IMR-90 (cell line): ENCODE measurements at regions not wholly inside any gene's neighbourhood (a gene's known extent, or its start where the extent isn't known, plus 50 kb on each side); places are given as distances from the start of the nearest gene placed in this dataset.

ENCODE experiments used
- CEBPB ChIP-seq: IDR thresholded peaks from 2 replicates; pipeline ENCODE4 v1.6.1; 2012; ENCODE audit warnings: low read depth, low read length, improper control_type of control experiment
- CTCF ChIP-seq: conservative IDR thresholded peaks from 2 replicates; pipeline ENCODE4 v1.5.1; 2012; ENCODE audit warnings: mild to moderate bottlenecking, low read depth, low read length, improper control_type of control experiment
- FOS ChIP-seq: fragments of 150-350 bp; IDR thresholded peaks from 2 replicates; pipeline ENCODE4 v1.6.1; 2016; ENCODE audit warnings: low read depth, low read length
- MXI1 ChIP-seq: IDR thresholded peaks from 2 replicates; pipeline ENCODE4 v1.6.1; 2012; ENCODE audit warnings: low read depth, mild to moderate bottlenecking, low read length, moderate library complexity, borderline replicate concordance
- POLR2A ChIP-seq: IDR thresholded peaks from 2 replicates; pipeline ENCODE4 v1.6.1; 2012; ENCODE audit warnings: mild to moderate bottlenecking, low read depth, low read length
- RFX5 ChIP-seq: IDR thresholded peaks from 2 replicates; pipeline ENCODE4 v1.8.0; 2012; ENCODE audit warnings: low read depth, mild to moderate bottlenecking, low read length, moderate library complexity
- USF2 ChIP-seq: fragments of 150-350 bp; IDR thresholded peaks from 2 replicates; pipeline ENCODE4 v1.6.1; 2017; ENCODE audit warnings: mild to moderate bottlenecking, antibody characterized with exemption, low read length, low read depth

- TF ChIP-seq CTCF (no peak), POLR2A (no peak), FOS (no peak), CEBPB (no peak), RFX5 (no peak), MXI1 (no peak), USF2 (no peak)
Observed at GRCh38 chr2:122451697-122452096, 696.2 kb downstream of the TSN start.
